A549 (cell line): ENCODE measurements at regions not wholly inside any gene's neighbourhood (a gene's known extent, or its start where the extent isn't known, plus 50 kb on each side); places are given as distances from the start of the nearest gene placed in this dataset.

Experiments used
- ATAC-seq, 2 experiments: fragments of 200-7000 bp in 1 of 2; fragments of >200 bp in 1 of 2; cut with Nextera tagmentation in 1 of 2; cut with Tn5 transposase in 1 of 2; 3 replicates each; pipeline versions ENCODE4 v1.8.0 to v1.9.1; 2018 to 2020; ENCODE audit warnings: mild to moderate bottlenecking in 1 of 2, moderate library complexity in 1 of 2
- CTCF ChIA-PET: fragments of 300-600 bp; sonication (Branson Sonifier 250); formaldehyde crosslinking; extraction: SDS; loops from one replicate; lab custom pipeline; 2021; ENCODE audit warnings: antibody characterized with exemption, inconsistent platforms; lab: Yijun Ruan, JAX
- POLR2A ChIA-PET: fragments of 350-600 bp; formaldehyde crosslinking; extraction: SDS; loops from one replicate; lab custom pipeline; 2021; ENCODE audit warnings: antibody characterized with exemption, inconsistent platforms; lab: Yijun Ruan, JAX
- DNase-seq, 2 experiments: peaks; one replicate each; pipeline versions ENCODE4 v3.0.0 to v3.0.0-alpha.2; 2011 to 2016; ENCODE audit warnings: low read depth in 1 of 2, low spot score in 1 of 2
- FAIRE-seq: peaks from 2 replicates; lab custom pipeline; 2011; peaks lifted over from hg19 to GRCh38; lab: Jason Lieb, UNC
- H3K27ac ChIP-seq, 2 experiments: fragments of >200 bp; sonication (Bioruptor Twin); formaldehyde crosslinking; 3 replicates each; pipeline ENCODE4 v1.5.1; 2016 to 2017
- H3K4me1 ChIP-seq: fragments of >200 bp; sonication (Bioruptor Twin); formaldehyde crosslinking; 3 replicates; pipeline ENCODE4 v1.6.1; 2016
- H3K4me2 ChIP-seq: fragments of >200 bp; sonication (Bioruptor Twin); formaldehyde crosslinking; 3 replicates; pipeline ENCODE4 v1.6.1; 2016
- H3K4me3 ChIP-seq: fragments of >200 bp; sonication (Bioruptor Twin); formaldehyde crosslinking; 3 replicates; pipeline ENCODE4 v1.5.1; 2016
- H3K9me3 ChIP-seq: fragments of >200 bp; sonication (Bioruptor Twin); formaldehyde crosslinking; 3 replicates; pipeline ENCODE4 v1.6.1; 2016
- CHD2 ChIP-seq: fragments of 150-350 bp; IDR thresholded peaks from 2 replicates; pipeline ENCODE4 v1.6.1; 2014; ENCODE audit warnings: low read length; ENCODE audit not compliant: partially characterized antibody
- EHMT2 ChIP-seq: fragments of 200-600 bp; sonication (generic); IDR thresholded peaks from 2 replicates; pipeline ENCODE4 v1.6.1; 2016; ENCODE audit warnings: antibody characterized with exemption, low read depth, mild to moderate bottlenecking, moderate library complexity
- EP300 ChIP-seq, 2 experiments: fragments of >200 bp; sonication (Bioruptor Twin); formaldehyde crosslinking; IDR thresholded peaks; 2 replicates in 1 of 2; 3 replicates in 1 of 2; pipeline ENCODE4 v1.6.1; 2016 to 2017
- FOSL2 ChIP-seq, 2 experiments: fragments of 450-650 bp in 1 of 2; fragments of >200 bp in 1 of 2; sonication (Bioruptor Twin) in 1 of 2; formaldehyde crosslinking; IDR thresholded peaks; 2 replicates each; pipeline versions ENCODE4 v1.5.0 to v1.6.1; 2016 to 2020; ENCODE audit warnings: mild to moderate bottlenecking in 1 of 2, moderate library complexity in 1 of 2
- FOXS1 ChIP-seq: fragments of 250-450 bp; sonication (Bioruptor Pico); IDR thresholded peaks from 2 replicates; pipeline ENCODE4 v1.5.0; 2020; ENCODE audit warnings: mild to moderate bottlenecking, moderate library complexity
- HES2 ChIP-seq: fragments of >200 bp; sonication (Bioruptor Twin); formaldehyde crosslinking; IDR thresholded peaks from 2 replicates; pipeline ENCODE4 v1.6.1; 2016
- HOXB13 ChIP-seq: fragments of 250-450 bp; sonication (Bioruptor Pico); IDR thresholded peaks from 2 replicates; pipeline ENCODE4 v1.5.0; 2020; ENCODE audit warnings: low read depth, mild to moderate bottlenecking, moderate library complexity
- HOXB5 ChIP-seq: fragments of 250-450 bp; sonication (Bioruptor Pico); IDR thresholded peaks from 2 replicates; pipeline ENCODE4 v1.5.0; 2020; ENCODE audit warnings: mild to moderate bottlenecking, moderate library complexity
- SMC3 ChIP-seq: fragments of >200 bp; sonication (Bioruptor Twin); formaldehyde crosslinking; IDR thresholded peaks from 3 replicates; pipeline ENCODE4 v1.6.1; 2018; ENCODE audit warnings: inconsistent platforms
- TFCP2L1 ChIP-seq: fragments of 250-450 bp; sonication (Bioruptor Pico); IDR thresholded peaks from 2 replicates; pipeline ENCODE4 v1.5.0; 2021; ENCODE audit warnings: mild to moderate bottlenecking
- WGBS: methylation state at CpG from one replicate; pipeline ENCODE4 v1.1.6; 2017; ENCODE audit errors: missing lambda C conversion rate; 5-methylcytosine and 5-hydroxymethylcytosine counted together

- Histone ChIP-seq H3K4me1 (no peaks in the 10 kb centered on the region), H3K4me2 (no peak overlapping the region), H3K4me3 (no peak overlapping the region), H3K9me3 (no peaks in the 10 kb centered on the region)
- 0% methylated on average over 1 of the region's 1 CpG for WGBS
- no peak for FAIRE-seq
- CTCF ChIA-PET = no interaction called here
- ATAC-seq = no peak
- TF ChIP-seq EHMT2 (no peak), FOSL2 (IDR thresholded peaks at IDR 0.05) (no peak), FOSL2 (CRISPR knock-in tag; IDR thresholded peaks at IDR 0.05) (no peak), CHD2 (no peak), HOXB5 (CRISPR knock-in tag) (no peak), FOXS1 (CRISPR knock-in tag) (no peak), SMC3 (no peak), TFCP2L1 (no peak), HOXB13 (no peak), EP300 (IDR thresholded peaks at IDR 0.05) (no peak), HES2 (no peak)
- TF ChIP-seq, all 56 proteins: peak for 0
- POLR2A ChIA-PET = no interaction called here
- DNase-seq = no peak
- H3K27ac ChIP-seq = no peak overlapping the region
Measured at GRCh38 chr5:10812218-10812617, 51.2 kb upstream of the DAP start.
